ENCODE measurements at regions not wholly inside any gene's neighbourhood (a gene's known extent, or its start where the extent isn't known, plus 50 kb on each side); places are given as distances from the start of the nearest gene placed in this dataset.

DNA sequence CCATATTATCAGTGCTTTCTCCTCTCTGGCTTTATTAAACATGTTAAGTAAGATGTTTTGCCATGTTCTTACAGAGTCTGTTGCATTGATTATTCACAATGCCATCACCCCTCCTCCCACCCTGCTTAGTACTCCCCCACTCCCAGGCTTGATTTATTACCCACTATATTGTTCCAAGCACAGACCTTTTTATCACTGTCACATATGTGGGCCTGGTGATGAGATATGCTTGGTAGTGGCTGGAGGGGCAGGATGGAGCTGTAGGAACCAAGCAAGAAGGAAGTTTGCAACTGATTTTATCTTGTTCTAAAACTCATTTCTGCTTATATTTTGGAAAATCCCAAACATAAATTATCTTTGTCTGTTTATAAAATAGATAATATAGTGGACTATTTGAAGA, 748.2 kb upstream of the CELF4 start:
- TF ChIP-seq, protein P1, sequence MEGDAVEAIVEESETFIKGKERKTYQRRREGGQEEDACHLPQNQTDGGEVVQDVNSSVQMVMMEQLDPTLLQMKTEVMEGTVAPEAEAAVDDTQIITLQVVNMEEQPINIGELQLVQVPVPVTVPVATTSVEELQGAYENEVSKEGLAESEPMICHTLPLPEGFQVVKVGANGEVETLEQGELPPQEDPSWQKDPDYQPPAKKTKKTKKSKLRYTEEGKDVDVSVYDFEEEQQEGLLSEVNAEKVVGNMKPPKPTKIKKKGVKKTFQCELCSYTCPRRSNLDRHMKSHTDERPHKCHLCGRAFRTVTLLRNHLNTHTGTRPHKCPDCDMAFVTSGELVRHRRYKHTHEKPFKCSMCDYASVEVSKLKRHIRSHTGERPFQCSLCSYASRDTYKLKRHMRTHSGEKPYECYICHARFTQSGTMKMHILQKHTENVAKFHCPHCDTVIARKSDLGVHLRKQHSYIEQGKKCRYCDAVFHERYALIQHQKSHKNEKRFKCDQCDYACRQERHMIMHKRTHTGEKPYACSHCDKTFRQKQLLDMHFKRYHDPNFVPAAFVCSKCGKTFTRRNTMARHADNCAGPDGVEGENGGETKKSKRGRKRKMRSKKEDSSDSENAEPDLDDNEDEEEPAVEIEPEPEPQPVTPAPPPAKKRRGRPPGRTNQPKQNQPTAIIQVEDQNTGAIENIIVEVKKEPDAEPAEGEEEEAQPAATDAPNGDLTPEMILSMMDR (IDR thresholded peaks at IDR 0.05 in 8 of 11, conservative IDR thresholded peaks at IDR 0.05 in 3 of 11) = no peak
- no peak for TF ChIP-seq POLR2A (IDR thresholded peaks at IDR 0.05)
- no peak for TF ChIP-seq POLR2AphosphoS5 (IDR thresholded peaks at IDR 0.05)
- no peak for DNase-seq

DNA sequence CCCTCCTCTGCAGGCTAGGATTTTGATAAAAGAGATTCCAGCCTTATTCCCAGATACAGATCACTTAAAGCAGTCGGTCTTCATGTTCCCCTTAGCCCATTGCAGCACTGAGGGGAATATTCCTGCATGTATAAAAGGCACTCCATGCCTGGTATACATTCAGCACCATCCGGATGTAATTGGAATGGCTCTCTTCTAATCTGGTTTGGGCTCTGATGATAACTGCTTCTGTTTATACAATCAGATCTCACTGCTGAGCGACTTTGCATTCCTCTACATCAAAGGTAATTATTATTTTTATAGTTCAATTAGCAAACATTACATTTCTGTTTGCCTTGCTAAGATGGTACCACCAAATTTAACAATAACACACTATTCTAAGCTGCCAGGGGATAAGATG, 746.9 kb upstream of the CELF4 start:
- no peak for DNase-seq
- intact Hi-C loops (cut with DNase I; ENCODE audit: low total_unique reads) = no loop called here
- WGBS, 5 donors = 62 to 80% (median 72%) methylated on average over 3 of the region's 3 CpGs
- Histone ChIP-seq H3K27me3 (replicated peaks in 1 of 7) (no peaks in the 10 kb centered on the region), H3K27ac (no peak overlapping the region), H3K4me1 (no peaks in the 10 kb centered on the region), H3K9me3 (no peaks in the 10 kb centered on the region), H3K4me3 (no peak overlapping the region), H3K36me3 (no peaks in the 10 kb centered on the region)
- TF ChIP-seq POLR2AphosphoS5 (IDR thresholded peaks at IDR 0.05) (no peak), POLR2A (IDR thresholded peaks at IDR 0.05) (no peak)
- TF ChIP-seq, protein P1 (IDR thresholded peaks at IDR 0.05 in 8 of 11, conservative IDR thresholded peaks at IDR 0.05 in 3 of 11) = no peak

More for the DNA sequence above, 748.2 kb upstream of the CELF4 start:
- Histone ChIP-seq H3K4me3 (no peak overlapping the region), H3K27me3 (replicated peaks in 1 of 7) (no peaks in the 10 kb centered on the region), H3K9me3 (no peaks in the 10 kb centered on the region), H3K36me3 (no peaks in the 10 kb centered on the region), H3K27ac (no peak overlapping the region), H3K4me1 (no peaks in the 10 kb centered on the region)
- intact Hi-C loops (cut with DNase I; ENCODE audit: low total_unique reads) = no loop called here

DNA sequence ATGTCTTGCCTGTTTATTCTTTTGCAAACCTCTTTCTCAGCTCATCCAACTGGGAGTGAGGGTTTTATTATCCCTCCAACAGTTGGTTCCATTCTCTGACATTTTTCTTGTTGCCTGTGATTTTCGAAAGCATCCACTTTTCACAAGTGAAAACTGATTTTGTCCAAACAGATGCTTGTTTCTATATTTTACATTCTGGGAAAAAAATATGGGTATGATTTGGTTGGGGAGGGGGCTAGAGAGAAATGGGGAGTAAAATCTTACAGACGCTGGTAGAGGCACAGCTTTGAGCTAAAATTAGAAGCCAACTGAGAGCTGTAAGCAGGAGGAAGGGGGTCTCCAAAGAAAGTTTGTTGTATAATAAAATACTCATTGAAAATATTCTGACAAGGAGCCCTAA, 745.3 kb upstream of the CELF4 start:
- WGBS, 5 donors = 74 to 82% (median 78%) methylated on average over 2 of the region's 2 CpGs

DNA sequence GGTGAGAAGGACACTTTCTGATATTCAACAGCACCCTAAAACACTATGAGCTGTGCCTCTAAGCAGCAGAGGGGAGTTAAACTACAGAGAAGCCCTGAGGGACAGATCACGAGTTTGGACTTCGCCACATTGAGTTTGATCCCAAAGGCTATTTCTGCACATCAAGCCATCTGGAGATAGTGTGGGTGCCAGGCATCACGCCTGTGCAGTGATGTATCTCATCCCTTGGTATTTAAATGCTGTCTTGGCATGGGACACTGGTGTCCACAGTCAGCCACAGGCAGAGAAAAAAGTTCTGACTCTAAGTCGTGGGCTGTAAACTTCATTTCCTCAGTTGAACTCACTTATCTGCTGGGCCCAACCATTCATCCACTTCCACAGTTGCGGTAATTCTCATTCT, 742.3 kb upstream of the CELF4 start:
- 79 to 92% (median 83%) methylated on average over 5 of the region's 5 CpGs for WGBS, 5 donors
- intact Hi-C loops (cut with DNase I; ENCODE audit: low total_unique reads) = no loop called here
- no peak for DNase-seq
- TF ChIP-seq POLR2AphosphoS5 (IDR thresholded peaks at IDR 0.05) (no peak), POLR2A (IDR thresholded peaks at IDR 0.05) (no peak)
- TF ChIP-seq, protein P1 (IDR thresholded peaks at IDR 0.05 in 8 of 11, conservative IDR thresholded peaks at IDR 0.05 in 3 of 11) = no peak
- no peaks in the 10 kb centered on the region for H3K27me3 ChIP-seq (replicated peaks in 1 of 7)
- no peak overlapping the region for H3K27ac ChIP-seq
- H3K4me3 ChIP-seq = no peak overlapping the region
- no peaks in the 10 kb centered on the region for H3K36me3 ChIP-seq
- H3K4me1 ChIP-seq = no peaks in the 10 kb centered on the region
- H3K9me3 ChIP-seq = peaks cover 0 to 5% (median 0%) of the 10 kb centered on the region in 8 donors

More for the DNA sequence above, 745.3 kb upstream of the CELF4 start:
- Histone ChIP-seq H3K27me3 (replicated peaks in 1 of 7) (no peaks in the 10 kb centered on the region), H3K36me3 (no peaks in the 10 kb centered on the region), H3K4me3 (no peak overlapping the region), H3K4me1 (no peaks in the 10 kb centered on the region), H3K9me3 (no peaks in the 10 kb centered on the region), H3K27ac (no peak overlapping the region)
- TF ChIP-seq, protein P1 (IDR thresholded peaks at IDR 0.05 in 8 of 11, conservative IDR thresholded peaks at IDR 0.05 in 3 of 11) = no peak
- no peak for TF ChIP-seq POLR2AphosphoS5 (IDR thresholded peaks at IDR 0.05)
- no peak for TF ChIP-seq POLR2A (IDR thresholded peaks at IDR 0.05)
- intact Hi-C loops (cut with DNase I; ENCODE audit: low total_unique reads) = no loop called here
- DNase-seq = no peak
